HEK293 (cell line): ENCODE measurements at regions not wholly inside any gene's neighbourhood (a gene's known extent, or its start where the extent isn't known, plus 50 kb on each side); places are given as distances from the start of the nearest gene placed in this dataset.

ENCODE experiments used
- CTCF ChIA-PET: fragments of 350-600 bp; formaldehyde crosslinking; extraction: SDS; loops from one replicate; lab custom pipeline; 2021; ENCODE audit warnings: antibody characterized with exemption; lab: Yijun Ruan, JAX
- POLR2A ChIA-PET: fragments of 300-600 bp; formaldehyde crosslinking; extraction: SDS; loops from one replicate; lab custom pipeline; 2020; ENCODE audit warnings: antibody characterized with exemption, inconsistent platforms; lab: Yijun Ruan, JAX
- H3K27ac ChIP-seq: fragments of 200-500 bp; sonication (Bioruptor generic); 2 replicates; pipeline ENCODE4 v1.5.1; 2014; ENCODE audit warnings: low read depth, low read length, control low read depth, inconsistent platforms; ENCODE audit errors: extremely low read depth
- H3K36me3 ChIP-seq, 2 experiments: fragments of 200-500 bp in 1 of 2; sonication (Bioruptor generic) in 1 of 2; 1 replicate in 1 of 2; 2 replicates in 1 of 2; pipeline ENCODE4 v1.5.1; 2014 to 2017; ENCODE audit warnings: inconsistent platforms in 2 of 2, low read length in 2 of 2; ENCODE audit not compliant: control insufficient read depth in 2 of 2, insufficient read depth in 1 of 2
- H3K4me1 ChIP-seq: fragments of 200-500 bp; sonication (Bioruptor generic); 2 replicates; pipeline ENCODE4 v1.5.1; 2014; ENCODE audit warnings: mild to moderate bottlenecking, low read length, inconsistent platforms; ENCODE audit not compliant: control insufficient read depth, insufficient read depth
- H3K4me3 ChIP-seq: 2 replicates; pipeline ENCODE4 v1.5.1; 2011; ENCODE audit warnings: low read depth, mild to moderate bottlenecking, control low read depth, low read length, moderate library complexity
- H3K9me3 ChIP-seq: fragments of 200-500 bp; sonication (Bioruptor generic); 2 replicates; pipeline ENCODE4 v1.5.1; 2014; ENCODE audit warnings: low read depth, low read length, inconsistent platforms; ENCODE audit not compliant: control insufficient read depth, insufficient read depth
- CTCF ChIP-seq: fragments of 450-650 bp; formaldehyde crosslinking; IDR thresholded peaks from 2 replicates; pipeline ENCODE4 v1.5.1; 2016; ENCODE audit warnings: missing biosample characterization, missing genetic modification characterization
- EGR2 ChIP-seq: fragments of 450-650 bp; formaldehyde crosslinking; IDR thresholded peaks from 2 replicates; pipeline ENCODE4 v1.5.1; 2016; ENCODE audit warnings: low read depth, missing biosample characterization, missing genetic modification characterization
- ELK4 ChIP-seq: IDR thresholded peaks from 2 replicates; pipeline ENCODE4 v1.6.1; 2011; ENCODE audit warnings: mild to moderate bottlenecking, low read depth, low read length, borderline replicate concordance
- GLI2 ChIP-seq: fragments of 450-650 bp; formaldehyde crosslinking; IDR thresholded peaks from 2 replicates; pipeline ENCODE4; 2017; ENCODE audit warnings: missing biosample characterization, missing genetic modification characterization, low read depth, borderline replicate concordance
- HOXD13 ChIP-seq: sonication (generic); formaldehyde crosslinking; IDR thresholded peaks from 2 replicates; pipeline ENCODE4 v1.8.0; 2022; ENCODE audit warnings: missing genetic modification reagents, borderline replicate concordance
- PRDM2 ChIP-seq: fragments of 450-650 bp; formaldehyde crosslinking; IDR thresholded peaks from 2 replicates; pipeline ENCODE4 v1.5.1; 2016; ENCODE audit warnings: missing biosample characterization, missing genetic modification characterization, borderline replicate concordance
- PRDM4 ChIP-seq: fragments of 450-650 bp; formaldehyde crosslinking; IDR thresholded peaks from 2 replicates; pipeline ENCODE4 v1.5.1; 2017; ENCODE audit warnings: missing biosample characterization, missing genetic modification characterization
- REST ChIP-seq: fragments of 450-650 bp; formaldehyde crosslinking; IDR thresholded peaks from 2 replicates; pipeline ENCODE4 v1.5.1; 2016; ENCODE audit warnings: missing biosample characterization, missing genetic modification characterization
- SCRT1 ChIP-seq: fragments of 450-650 bp; formaldehyde crosslinking; IDR thresholded peaks from 2 replicates; pipeline ENCODE4 v1.5.1; 2016; ENCODE audit warnings: missing biosample characterization, missing genetic modification characterization, borderline replicate concordance
- ZNF114 ChIP-seq: fragments of 450-650 bp; formaldehyde crosslinking; IDR thresholded peaks from 2 replicates; pipeline ENCODE4 v1.5.0; 2017; ENCODE audit warnings: missing biosample characterization, missing genetic modification characterization
- ZNF146 ChIP-seq: fragments of 450-650 bp; formaldehyde crosslinking; IDR thresholded peaks from 2 replicates; pipeline ENCODE4 v1.5.1; 2016; ENCODE audit warnings: missing biosample characterization, missing genetic modification characterization
- ZNF211 ChIP-seq: fragments of 450-650 bp; formaldehyde crosslinking; IDR thresholded peaks from 2 replicates; pipeline ENCODE4 v1.5.1; 2016; ENCODE audit warnings: low read depth, missing biosample characterization, missing genetic modification characterization
- ZNF510 ChIP-seq: fragments of 450-650 bp; formaldehyde crosslinking; IDR thresholded peaks from 2 replicates; pipeline ENCODE4 v1.5.1; 2018; ENCODE audit warnings: mild to moderate bottlenecking, missing genetic modification characterization, missing biosample characterization; ENCODE audit not compliant: insufficient replicate concordance
- ZNF548 ChIP-seq: fragments of 450-650 bp; formaldehyde crosslinking; IDR thresholded peaks from 2 replicates; pipeline ENCODE4 v1.5.1; 2016; ENCODE audit warnings: missing biosample characterization, missing genetic modification characterization
- ZNF623 ChIP-seq: fragments of 450-650 bp; formaldehyde crosslinking; IDR thresholded peaks from 2 replicates; pipeline ENCODE4 v1.5.1; 2016; ENCODE audit warnings: missing biosample characterization, missing genetic modification characterization
- ZNF677 ChIP-seq: fragments of 450-650 bp; IDR thresholded peaks from 2 replicates; pipeline ENCODE4 v1.5.0; 2018; ENCODE audit warnings: missing biosample characterization, mild to moderate bottlenecking, missing genetic modification characterization, moderate library complexity
- ZNF707 ChIP-seq: fragments of 450-650 bp; formaldehyde crosslinking; IDR thresholded peaks from 2 replicates; pipeline ENCODE4 v1.5.1; 2016; ENCODE audit warnings: missing biosample characterization, missing genetic modification characterization
- ZNF785 ChIP-seq: fragments of 450-650 bp; formaldehyde crosslinking; IDR thresholded peaks from 2 replicates; pipeline ENCODE4 v1.5.1; 2016; ENCODE audit warnings: missing biosample characterization, missing genetic modification characterization
- ZNF791 ChIP-seq: fragments of 450-650 bp; formaldehyde crosslinking; IDR thresholded peaks from 2 replicates; pipeline ENCODE4 v1.5.1; 2016; ENCODE audit warnings: missing biosample characterization, missing genetic modification characterization
- ZNF837 ChIP-seq: fragments of 450-650 bp; formaldehyde crosslinking; IDR thresholded peaks from 2 replicates; pipeline ENCODE4 v1.5.1; 2016; ENCODE audit warnings: missing biosample characterization, missing genetic modification characterization

- CTCF ChIA-PET, result interaction anchor here (0.6 to 3.7 kb wide), 2 partner anchors 8 to 13 kb away, joined by 3 to 28 read pairs; no protein-coding TSS in a partner anchor
- H3K36me3 ChIP-seq, result no peaks in the 10 kb centered on the region
- H3K4me1 ChIP-seq, result no peaks in the 10 kb centered on the region
- TF ChIP-seq ZNF623, result no peak
- TF ChIP-seq HOXD13 (CRISPR knock-in tag), result no peak
- no peak for TF ChIP-seq EGR2
- TF ChIP-seq SCRT1 (tag by site-specific recombination), result no peak
- TF ChIP-seq ZNF785, result no peak
- no peak for TF ChIP-seq PRDM2
- TF ChIP-seq ZNF548 (tag by site-specific recombination), result no peak
- no peak for TF ChIP-seq PRDM4 (tag by site-specific recombination)
- no peak for TF ChIP-seq ZNF837 (tag by site-specific recombination)
- TF ChIP-seq GLI2 (tag by site-specific recombination), result no peak
- no peak overlapping the region for H3K27ac ChIP-seq
- POLR2A ChIA-PET, result no interaction called here
- no peaks in the 10 kb centered on the region for H3K9me3 ChIP-seq
- H3K4me3 ChIP-seq, result no peak overlapping the region
Measured at GRCh38 chr13:52975969-52976368, 52.6 kb upstream of the OLFM4 start.

- Histone ChIP-seq H3K4me1 (no peaks in the 10 kb centered on the region), H3K9me3 (no peaks in the 10 kb centered on the region), H3K27ac (no peak overlapping the region), H3K4me3 (no peak overlapping the region), H3K36me3 (no peaks in the 10 kb centered on the region)
- ChIA-PET CTCF (interaction anchor here (0.6 kb wide), 1 partner anchor 13 kb away, joined by 3 read pairs; no protein-coding TSS in a partner anchor), POLR2A (no interaction called here)
- TF ChIP-seq ZNF707 (tag by site-specific recombination), result no peak
- TF ChIP-seq ELK4, result no peak
- TF ChIP-seq ZNF791 (tag by site-specific recombination), result no peak
- TF ChIP-seq REST (tag by site-specific recombination), result no peak
- no peak for TF ChIP-seq ZNF510 (tag by site-specific recombination)
- no peak for TF ChIP-seq CTCF
- TF ChIP-seq ZNF146 (tag by site-specific recombination), result no peak
- no peak for TF ChIP-seq ZNF211 (tag by site-specific recombination)
- no peak for TF ChIP-seq ZNF114 (tag by site-specific recombination)
- TF ChIP-seq ZNF677 (tag by site-specific recombination), result no peak
Measured at GRCh38 chr13:52975161-52975560, 53.5 kb upstream of the OLFM4 start.
